IMR-90 (cell line): ENCODE measurements at regions not wholly inside any gene's neighbourhood (a gene's known extent, or its start where the extent isn't known, plus 50 kb on each side); places are given as distances from the start of the nearest gene placed in this dataset.

ENCODE experiments used
- ATAC-seq: fragments of 200-7000 bp; cut with Tn5 transposase; 2 replicates; pipeline ENCODE4 v1.9.1; 2020; ENCODE audit warnings: low read depth, mild to moderate bottlenecking, moderate library complexity
- BruUV-seq: library from RNA; stranded (reverse); fragments of 400-500 nt; replicated peaks from 2 replicates; lab custom pipeline; 2021; lab: Mats Ljungman, UMichigan
- CTCF ChIA-PET: fragments of 300-600 bp; formaldehyde crosslinking; extraction: SDS; loops from one replicate; lab custom pipeline; 2021; ENCODE audit warnings: antibody characterized with exemption; lab: Yijun Ruan, JAX
- POLR2A ChIA-PET: fragments of 300-600 bp; sonication (Branson Sonifier 250); formaldehyde crosslinking; loops from one replicate; lab custom pipeline; 2022; ENCODE audit warnings: antibody characterized with exemption; ENCODE audit not compliant: unreplicated experiment; lab: Charles Lee
- DNase-seq: peaks from one replicate; pipeline ENCODE4 v3.0.0; 2013
- H2AFZ ChIP-seq: replicated peaks from 2 replicates; pipeline ENCODE3; 2013; ENCODE audit warnings: low read length, mild to moderate bottlenecking; ENCODE audit not compliant: poor library complexity
- H2AK5ac ChIP-seq: 2 replicates; pipeline ENCODE4 v1.6.1; 2013; ENCODE audit warnings: low read depth, low read length, inconsistent platforms
- H2AK9ac ChIP-seq: replicated peaks from 2 replicates; pipeline ENCODE3; 2013; ENCODE audit warnings: mild to moderate bottlenecking, low read depth, low read length, moderate library complexity; ENCODE audit not compliant: poor library complexity
- H2BK120ac ChIP-seq: 2 replicates; pipeline ENCODE4 v1.6.1; 2013; ENCODE audit warnings: low read depth, low read length, inconsistent platforms
- H2BK15ac ChIP-seq: 3 replicates; pipeline ENCODE4 v1.6.1; 2013; ENCODE audit warnings: low read depth, low read length, inconsistent platforms
- H2BK20ac ChIP-seq: 2 replicates; pipeline ENCODE4 v1.6.1; 2013; ENCODE audit warnings: low read depth, mild to moderate bottlenecking, inconsistent platforms, low read length, moderate library complexity
- H2BK5ac ChIP-seq: 2 replicates; pipeline ENCODE4 v1.6.1; 2013; ENCODE audit warnings: mild to moderate bottlenecking, low read depth, low read length, inconsistent platforms; ENCODE audit not compliant: poor library complexity, severe bottlenecking
- H3K14ac ChIP-seq: replicated peaks from 2 replicates; pipeline ENCODE4 v1.6.1; 2013; ENCODE audit warnings: low read depth, low read length, inconsistent platforms
- H3K18ac ChIP-seq: 2 replicates; pipeline ENCODE4 v1.6.1; 2013; ENCODE audit warnings: low read depth, low read length, control low read depth
- H3K23ac ChIP-seq: 2 replicates; pipeline ENCODE4 v1.6.1; 2013; ENCODE audit warnings: low read depth, low read length, inconsistent platforms
- H3K27ac ChIP-seq: 2 replicates; pipeline ENCODE4 v1.5.1; 2013; ENCODE audit warnings: mild to moderate bottlenecking, control low read depth, low read length; ENCODE audit not compliant: insufficient read depth
- H3K27me3 ChIP-seq: 2 replicates; pipeline ENCODE4 v1.6.1; 2013; ENCODE audit warnings: low read length; ENCODE audit not compliant: control insufficient read depth, insufficient read depth
- H3K36me3 ChIP-seq: 2 replicates; pipeline ENCODE4 v1.6.1; 2013; ENCODE audit warnings: low read length, mixed read lengths; ENCODE audit not compliant: control insufficient read depth, insufficient read depth
- H3K4ac ChIP-seq: 2 replicates; pipeline ENCODE4 v1.6.1; 2013; ENCODE audit warnings: low read depth, low read length, inconsistent platforms
- H3K4me1 ChIP-seq: 2 replicates; pipeline ENCODE4 v1.6.1; 2013; ENCODE audit warnings: low read length, mixed read lengths; ENCODE audit not compliant: control insufficient read depth, insufficient read depth
- H3K4me2 ChIP-seq: 2 replicates; pipeline ENCODE4 v1.6.1; 2013; ENCODE audit warnings: low read depth, mild to moderate bottlenecking, control low read depth, low read length, moderate library complexity
- H3K4me3 ChIP-seq: 2 replicates; pipeline ENCODE4 v1.5.1; 2013; ENCODE audit warnings: low read depth, mild to moderate bottlenecking, control low read depth, low read length, moderate library complexity; ENCODE audit not compliant: insufficient read depth
- H3K56ac ChIP-seq: 2 replicates; pipeline ENCODE4 v1.6.1; 2013; ENCODE audit warnings: low read length, inconsistent platforms; ENCODE audit not compliant: insufficient read depth; ENCODE audit errors: extremely low read depth
- H3K79me1 ChIP-seq, 2 experiments: 2 replicates each; pipeline ENCODE4 v1.6.1; 2013; ENCODE audit warnings: low read length in 2 of 2, inconsistent platforms in 1 of 2, low read depth in 1 of 2
- H3K9ac ChIP-seq: 2 replicates; pipeline ENCODE4 v1.6.1; 2013; ENCODE audit warnings: low read depth, low read length, control low read depth
- H3K9me1 ChIP-seq: 2 replicates; pipeline ENCODE4 v1.6.1; 2013; ENCODE audit warnings: low read length, inconsistent platforms; ENCODE audit not compliant: insufficient read depth
- H3K9me3 ChIP-seq: 2 replicates; pipeline ENCODE4 v1.6.1; 2013; ENCODE audit warnings: low read length; ENCODE audit not compliant: control insufficient read depth, insufficient read depth
- H4K20me1 ChIP-seq: 2 replicates; pipeline ENCODE4 v1.6.1; 2013; ENCODE audit warnings: low read length, inconsistent platforms; ENCODE audit not compliant: insufficient read depth
- H4K5ac ChIP-seq: 2 replicates; pipeline ENCODE4 v1.6.1; 2013; ENCODE audit warnings: mild to moderate bottlenecking, low read depth, low read length, control low read depth
- H4K8ac ChIP-seq, 2 experiments: 2 replicates each; pipeline ENCODE4 v1.6.1; 2013; ENCODE audit warnings: low read depth in 2 of 2, low read length in 2 of 2, control low read depth in 1 of 2, inconsistent platforms in 1 of 2
- H4K91ac ChIP-seq: 2 replicates; pipeline ENCODE4 v1.6.1; 2013; ENCODE audit warnings: low read depth, low read length, inconsistent platforms; ENCODE audit not compliant: insufficient read depth
- BHLHE40 ChIP-seq: fragments of 150-350 bp; IDR thresholded peaks from 2 replicates; pipeline ENCODE4 v1.6.1; 2016; ENCODE audit warnings: mild to moderate bottlenecking, low read depth, low read length
- CEBPB ChIP-seq: IDR thresholded peaks from 2 replicates; pipeline ENCODE4 v1.6.1; 2012; ENCODE audit warnings: low read depth, low read length, improper control_type of control experiment
- CHD1 ChIP-seq: IDR thresholded peaks from 2 replicates; pipeline ENCODE4 v1.6.1; 2012; ENCODE audit warnings: low read depth, low read length, improper control_type of control experiment
- CTCF ChIP-seq: conservative IDR thresholded peaks from 2 replicates; pipeline ENCODE4 v1.5.1; 2012; ENCODE audit warnings: mild to moderate bottlenecking, low read depth, low read length, improper control_type of control experiment
- ELK1 ChIP-seq: fragments of 150-350 bp; IDR thresholded peaks from 2 replicates; pipeline ENCODE4 v1.6.1; 2016; ENCODE audit warnings: low read depth, mild to moderate bottlenecking, low read length, moderate library complexity, borderline replicate concordance
- FOS ChIP-seq: fragments of 150-350 bp; IDR thresholded peaks from 2 replicates; pipeline ENCODE4 v1.6.1; 2016; ENCODE audit warnings: low read depth, low read length
- MAFK ChIP-seq: IDR thresholded peaks from 2 replicates; pipeline ENCODE4 v1.6.1; 2012; ENCODE audit warnings: low read depth, low read length, improper control_type of control experiment
- MAZ ChIP-seq: IDR thresholded peaks from 2 replicates; pipeline ENCODE4 v1.6.1; 2012; ENCODE audit warnings: low read depth, mild to moderate bottlenecking, low read length, improper control_type of control experiment, moderate library complexity, borderline replicate concordance
- MXI1 ChIP-seq: IDR thresholded peaks from 2 replicates; pipeline ENCODE4 v1.6.1; 2012; ENCODE audit warnings: low read depth, mild to moderate bottlenecking, low read length, moderate library complexity, borderline replicate concordance
- NFE2L2 ChIP-seq: fragments of 150-350 bp; IDR thresholded peaks from 2 replicates; pipeline ENCODE4 v1.6.1; 2016; ENCODE audit warnings: low read depth, mild to moderate bottlenecking, low read length
- POLR2A ChIP-seq: IDR thresholded peaks from 2 replicates; pipeline ENCODE4 v1.6.1; 2012; ENCODE audit warnings: mild to moderate bottlenecking, low read depth, low read length
- RAD21 ChIP-seq: IDR thresholded peaks from 2 replicates; pipeline ENCODE4 v1.6.1; 2012; ENCODE audit warnings: low read length, improper control_type of control experiment
- RCOR1 ChIP-seq: IDR thresholded peaks from 2 replicates; pipeline ENCODE4 v1.6.1; 2012; ENCODE audit warnings: mild to moderate bottlenecking, low read length, improper control_type of control experiment; ENCODE audit not compliant: insufficient replicate concordance
- RFX5 ChIP-seq: IDR thresholded peaks from 2 replicates; pipeline ENCODE4 v1.8.0; 2012; ENCODE audit warnings: low read depth, mild to moderate bottlenecking, low read length, moderate library complexity
- SMC3 ChIP-seq: fragments of 150-350 bp; IDR thresholded peaks from 2 replicates; pipeline ENCODE4 v1.6.1; 2016; ENCODE audit warnings: low read depth, mild to moderate bottlenecking, antibody characterized with exemption, low read length, moderate library complexity
- USF2 ChIP-seq: fragments of 150-350 bp; IDR thresholded peaks from 2 replicates; pipeline ENCODE4 v1.6.1; 2017; ENCODE audit warnings: mild to moderate bottlenecking, antibody characterized with exemption, low read length, low read depth
- WGBS, 2 experiments: methylation state at CpG; one replicate each; pipeline versions ENCODE4 v1.1.5 to v1.1.7; 2013; ENCODE audit warnings: missing lambda C conversion rate in 2 of 2; ENCODE audit not compliant: insufficient read length in 1 of 2; ENCODE audit errors: extremely low coverage in 2 of 2; 5-methylcytosine and 5-hydroxymethylcytosine counted together
- dilution Hi-C: fragments of 300-500 bp; cut with HindIII; formaldehyde crosslinking; loops from one replicate; pipeline ENCODE4 v1.14.3; 2018; ENCODE audit warnings: low sequenced_read_pairs; ENCODE audit not compliant: unreplicated experiment
- in situ Hi-C: fragments of 300-500 bp; cut with MboI; formaldehyde crosslinking; loops from 3 replicates; pipeline ENCODE4 v1.14.3; 2019; ENCODE audit warnings: low sequenced_read_pairs, inconsistent platforms, mixed read lengths
- intact Hi-C: fragments of 100-400 bp; cut with micrococcal nuclease; formaldehyde crosslinking; loops from 2 replicates; pipeline ENCODE4 v1.10.0; 2022

GRCh38 chr9:106052166-106052565 is 357.8 kb downstream of the TMEM38B start:
- H3K27ac ChIP-seq, result no peak overlapping the region
- H2AK9ac ChIP-seq, result no peak overlapping the region
- no peak overlapping the region for H2BK120ac ChIP-seq
- no peak overlapping the region for H2AFZ ChIP-seq
- H3K18ac ChIP-seq, result no peak overlapping the region
- no peak overlapping the region for H3K23ac ChIP-seq
- H3K9ac ChIP-seq, result no peak overlapping the region
- no peaks in the 10 kb centered on the region for H4K20me1 ChIP-seq
- no peak overlapping the region for H2BK5ac ChIP-seq
- H3K79me1 ChIP-seq, result no peaks in the 10 kb centered on the region
- no peak overlapping the region for H3K4me3 ChIP-seq
- H2AK5ac ChIP-seq, result no peak overlapping the region
- H3K4me2 ChIP-seq, result no peak overlapping the region
- dilution Hi-C loops (no loop called here), in situ Hi-C loops (no loop called here), intact Hi-C loops (no loop called here)
- no peaks in the 10 kb centered on the region for H3K27me3 ChIP-seq
- no peak overlapping the region for H4K8ac ChIP-seq
- no peak for ATAC-seq
- no TSS peak for BruUV-seq
- H4K5ac ChIP-seq, result no peak overlapping the region
- WGBS, 2 experiments, result no CpG with 5 or more reads among the region's 2 CpGs
- ChIA-PET POLR2A (no interaction called here), CTCF (no interaction called here)
- no peak for DNase-seq
- no peaks in the 10 kb centered on the region for H3K9me1 ChIP-seq
- no peak overlapping the region for H3K56ac ChIP-seq
- no peaks in the 10 kb centered on the region for H3K36me3 ChIP-seq
- TF ChIP-seq MAFK (no peak), BHLHE40 (no peak), USF2 (no peak), RAD21 (no peak), RCOR1 (no peak), FOS (no peak), MXI1 (no peak), CHD1 (no peak), CTCF (no peak), RFX5 (no peak), CEBPB (no peak), SMC3 (no peak), POLR2A (no peak), MAZ (no peak), NFE2L2 (no peak), ELK1 (no peak)
- H3K9me3 ChIP-seq, result peaks cover 4% of the 10 kb centered on the region
- no peak overlapping the region for H2BK15ac ChIP-seq
- no peak overlapping the region for H3K14ac ChIP-seq
- no peaks in the 10 kb centered on the region for H3K4me1 ChIP-seq
- no peak overlapping the region for H3K4ac ChIP-seq
- no peak overlapping the region for H4K91ac ChIP-seq
- no peak overlapping the region for H2BK20ac ChIP-seq
